NCI-H82 treated with DMSO at 0.1 percent for 48 hours (cell line): ENCODE measurements at regions not wholly inside any gene's neighbourhood (a gene's known extent, or its start where the extent isn't known, plus 50 kb on each side); places are given as distances from the start of the nearest gene placed in this dataset.
"Not testable (repeated sequence)": the region's sequence is repeated elsewhere in the genome, so short reads cannot be mapped to it uniquely, and the experiment has no call there.

ENCODE experiments used
- DNase-seq: peaks from one replicate; lab custom pipeline; 2025; ENCODE audit not compliant: unreplicated experiment; lab: John Stamatoyannopoulos, UW

GRCh38 chr20:30295396-30295795 lies 962.1 kb upstream of the DEFB115 start:
- not testable (repeated sequence) for DNase-seq

DNA sequence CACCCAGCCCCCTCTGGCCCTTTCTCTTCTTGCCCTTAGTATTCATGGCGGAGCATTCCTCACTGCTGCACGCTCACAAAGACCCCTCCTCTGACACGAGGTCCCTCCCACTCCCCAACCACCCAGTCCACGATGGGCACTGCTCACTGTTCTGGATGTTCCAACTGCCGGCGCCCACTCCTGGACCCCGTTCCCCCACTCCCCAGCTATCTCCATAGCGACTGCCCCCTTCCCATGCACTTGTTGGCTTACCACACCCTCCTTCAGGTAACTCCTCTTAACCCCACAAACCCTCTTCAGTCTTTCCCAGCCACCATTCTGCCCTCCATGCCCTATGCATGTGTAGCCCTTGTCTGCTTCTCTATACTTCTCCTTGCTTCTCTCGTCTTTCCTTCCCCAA lies 961.5 kb upstream of the DEFB115 start:
- not testable (repeated sequence) for DNase-seq

DNA sequence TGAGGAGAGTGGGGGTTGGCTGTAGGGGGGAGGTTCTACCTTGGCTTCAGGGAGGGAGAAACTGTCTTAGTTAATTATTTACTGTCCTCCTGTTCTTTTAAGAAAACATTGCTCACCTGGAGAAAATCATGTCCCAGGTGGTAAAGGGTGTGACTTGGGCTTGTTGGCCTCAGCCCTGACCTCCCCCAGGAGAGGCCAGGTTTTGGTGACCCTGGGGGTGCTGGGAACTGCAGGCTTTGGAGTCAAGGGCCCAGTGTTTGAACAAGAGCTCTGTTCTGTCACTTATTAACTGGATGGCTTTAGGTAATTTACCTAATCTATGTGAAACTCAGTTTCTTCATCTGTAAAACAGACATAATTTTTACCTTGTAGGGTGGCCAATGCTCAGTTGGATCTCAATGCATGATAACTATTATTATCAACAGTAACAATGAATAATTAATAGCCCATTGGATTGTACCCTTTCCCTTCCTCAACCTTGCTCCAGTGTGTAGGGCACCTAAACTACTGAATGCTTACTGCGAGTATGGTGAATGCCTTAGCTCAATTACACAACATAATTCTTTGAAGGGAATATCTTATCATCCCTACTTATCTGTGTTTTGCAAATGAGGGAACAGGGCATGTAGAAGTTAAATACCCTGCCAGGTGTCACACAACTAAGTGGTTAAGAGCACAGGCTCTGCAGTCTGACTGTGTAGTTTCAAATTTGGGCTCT lies 959.4 kb upstream of the DEFB115 start:
- not testable (repeated sequence) for DNase-seq

GRCh38 chr20:30300220-30300642 lies 957.2 kb upstream of the DEFB115 start:
- peak; percentile 41 for DNase-seq

- DNase-seq = not testable (repeated sequence)
Measured at GRCh38 chr20:30302786-30303185, 954.7 kb upstream of the DEFB115 start.

- DNase-seq = not testable (repeated sequence)
Measured at GRCh38 chr20:30309938-30310337, 947.5 kb upstream of the DEFB115 start.

DNA sequence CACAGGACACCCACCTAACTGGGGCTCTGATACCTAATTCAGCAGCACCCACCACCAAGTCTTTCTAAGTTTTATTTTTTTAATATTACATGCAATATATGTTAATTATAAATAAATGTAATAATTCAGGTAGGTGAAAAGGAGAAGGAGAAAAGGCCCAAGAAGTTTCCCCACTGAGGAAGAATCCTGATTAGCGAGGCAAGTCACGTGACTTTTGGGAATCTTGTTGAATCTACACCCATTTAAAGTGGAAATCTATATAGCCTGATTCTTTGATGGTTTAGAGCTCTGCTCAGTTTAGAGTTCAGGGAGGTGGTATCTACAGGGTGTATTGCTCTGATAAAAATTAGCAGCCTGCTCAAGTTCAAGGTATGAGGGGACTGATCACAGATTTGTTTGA lies 947.1 kb upstream of the DEFB115 start:
- DNase-seq = not testable (repeated sequence)

GRCh38 chr20:30312220-30312619 lies 945.2 kb upstream of the DEFB115 start:
- DNase-seq = not testable (repeated sequence)

GRCh38 chr20:30313660-30314059 lies 943.8 kb upstream of the DEFB115 start:
- DNase-seq = not testable (repeated sequence)

- DNase-seq = not testable (repeated sequence)
Measured at GRCh38 chr20:30316063-30316462, 941.4 kb upstream of the DEFB115 start.

DNA sequence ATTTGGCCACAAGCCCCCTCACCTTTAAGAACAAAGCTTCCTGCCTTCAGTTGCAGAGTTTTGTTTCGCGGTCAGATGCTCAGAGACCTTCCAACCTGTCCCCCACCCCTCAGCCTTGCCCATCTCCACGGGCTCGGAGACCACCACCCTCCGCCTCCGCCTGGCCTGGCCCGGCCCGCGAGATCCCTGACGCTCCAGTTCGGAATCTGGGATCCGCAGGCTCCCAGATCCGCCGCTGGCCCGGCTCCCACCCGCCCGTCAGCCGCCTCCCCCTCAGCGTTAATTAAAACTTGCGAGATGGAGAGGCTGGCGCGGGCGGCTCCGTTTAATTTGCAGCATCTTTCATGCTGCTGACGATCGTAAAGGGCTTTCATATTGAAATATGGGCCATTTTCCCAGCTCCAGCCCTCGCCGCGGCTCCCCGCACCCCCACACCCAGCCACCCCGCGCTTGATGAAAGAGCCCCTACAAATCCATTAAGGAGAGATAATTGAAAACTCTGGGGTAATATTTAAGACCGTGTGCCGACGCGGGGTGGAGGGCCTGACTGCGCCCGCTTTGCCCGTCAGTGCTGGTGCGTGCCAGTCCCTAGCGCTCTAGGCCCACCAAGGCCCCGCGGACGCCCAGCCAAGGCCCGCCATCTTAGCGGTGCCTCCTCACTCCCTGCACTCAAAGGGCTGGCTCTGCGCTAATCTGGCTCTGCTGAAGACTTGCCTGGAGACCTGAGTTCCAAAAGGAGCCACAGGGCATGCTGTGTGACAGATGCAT lies 940.7 kb upstream of the DEFB115 start:
- not testable (repeated sequence) for DNase-seq

GRCh38 chr20:30333744-30334143 lies 923.7 kb upstream of the DEFB115 start:
- not testable (repeated sequence) for DNase-seq

GRCh38 chr20:30337556-30337955 lies 919.9 kb upstream of the DEFB115 start:
- DNase-seq = not testable (repeated sequence)

- DNase-seq = not testable (repeated sequence)
Measured at GRCh38 chr20:30348932-30349331, 908.5 kb upstream of the DEFB115 start.

DNA sequence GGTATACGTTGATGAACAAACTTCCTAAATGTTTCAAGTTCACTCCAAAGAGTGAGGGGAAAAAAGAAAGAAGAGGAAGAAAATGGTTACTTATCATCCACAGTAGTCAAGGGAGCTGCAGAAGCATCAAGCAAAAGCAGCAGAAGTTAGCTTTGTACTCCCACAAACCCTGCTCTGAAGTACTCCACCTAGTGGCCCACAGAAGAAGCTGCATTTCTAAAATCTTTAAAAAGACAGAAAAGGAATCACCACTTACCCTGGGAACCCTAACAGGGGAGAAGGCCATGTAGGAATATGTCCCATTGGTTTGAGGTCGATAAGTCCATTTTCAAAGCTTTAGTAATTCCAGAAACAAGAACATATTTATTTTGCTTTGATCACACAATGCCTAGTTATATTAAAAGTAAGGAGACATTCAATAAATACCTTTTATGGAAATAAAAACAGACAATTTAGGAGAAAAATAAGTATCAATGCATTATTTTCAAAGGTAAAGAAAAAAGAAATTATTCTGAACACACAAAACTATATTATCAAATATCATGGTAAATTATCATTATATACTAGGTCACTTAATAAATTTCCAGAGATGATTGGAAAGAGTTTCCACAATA lies 900.5 kb upstream of the DEFB115 start:
- DNase-seq = not testable (repeated sequence)

DNA sequence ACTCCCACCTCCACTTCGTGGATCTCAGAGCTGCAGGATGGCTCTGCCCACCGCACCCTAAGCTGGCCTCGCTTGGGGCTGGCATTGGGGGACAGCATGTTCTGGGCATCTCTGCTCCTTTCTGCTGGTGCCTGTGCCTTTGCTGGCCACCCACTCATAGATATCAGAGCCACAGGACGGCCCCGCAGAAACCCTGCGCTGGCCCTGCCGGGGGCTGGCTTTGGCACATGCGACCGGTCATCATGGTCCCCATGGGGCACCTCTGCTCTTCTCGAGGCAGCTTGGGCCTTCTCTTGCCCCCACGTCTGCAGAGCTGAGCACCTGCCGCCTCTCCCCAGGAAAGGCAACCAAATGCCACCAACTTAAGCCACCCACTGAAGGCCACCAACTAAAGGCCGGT lies 895.7 kb upstream of the DEFB115 start:
- not testable (repeated sequence) for DNase-seq

DNA sequence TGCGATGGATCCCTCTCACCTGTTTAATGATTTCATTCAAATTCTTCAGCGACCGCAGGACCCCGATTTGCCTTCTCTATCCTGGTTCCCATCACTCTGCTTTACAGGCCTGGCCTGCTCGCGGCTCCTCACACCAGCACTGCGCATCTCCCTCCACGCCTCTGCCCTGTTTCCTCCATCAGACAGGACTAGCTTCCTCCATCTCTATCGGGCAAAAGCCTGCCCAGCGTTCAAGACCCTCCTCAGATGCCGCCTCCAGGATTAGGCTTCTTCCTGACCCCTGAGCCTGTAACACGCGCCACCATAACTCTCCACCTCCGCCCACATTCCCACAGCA lies 881.1 kb upstream of the DEFB115 start:
- DNase-seq = not testable (repeated sequence)

- DNase-seq = peak; percentile 65
Measured at GRCh38 chr20:30376767-30377658, 880.5 kb upstream of the DEFB115 start.

DNA sequence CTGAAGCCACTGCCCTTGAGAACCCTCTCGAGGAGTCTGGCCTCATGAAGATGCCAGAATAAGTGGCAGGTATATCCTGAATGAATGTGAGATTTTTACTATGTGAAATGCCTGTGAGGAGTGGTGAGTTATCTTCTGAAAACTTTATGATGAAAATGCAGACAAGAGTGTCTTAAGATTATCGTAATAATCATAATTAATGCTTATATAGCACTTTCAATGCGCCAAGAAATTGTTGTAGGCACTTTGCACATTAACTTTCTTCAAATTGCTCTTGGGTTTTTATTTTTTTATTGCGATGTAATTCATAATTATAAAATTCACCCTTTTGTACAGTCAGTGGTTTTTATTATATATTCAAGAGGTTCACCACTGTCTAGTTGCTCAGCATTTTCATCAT lies 879.1 kb upstream of the DEFB115 start:
- DNase-seq = not testable (repeated sequence)

- not testable (repeated sequence) for DNase-seq
Measured at GRCh38 chr20:30378721-30379120, 878.7 kb upstream of the DEFB115 start.

- DNase-seq = not testable (repeated sequence)
Measured at GRCh38 chr20:30384841-30385240, 872.6 kb upstream of the DEFB115 start.
